ENCODE measurements at regions not wholly inside any gene's neighbourhood (a gene's known extent, or its start where the extent isn't known, plus 50 kb on each side); places are given as distances from the start of the nearest gene placed in this dataset.

DNA sequence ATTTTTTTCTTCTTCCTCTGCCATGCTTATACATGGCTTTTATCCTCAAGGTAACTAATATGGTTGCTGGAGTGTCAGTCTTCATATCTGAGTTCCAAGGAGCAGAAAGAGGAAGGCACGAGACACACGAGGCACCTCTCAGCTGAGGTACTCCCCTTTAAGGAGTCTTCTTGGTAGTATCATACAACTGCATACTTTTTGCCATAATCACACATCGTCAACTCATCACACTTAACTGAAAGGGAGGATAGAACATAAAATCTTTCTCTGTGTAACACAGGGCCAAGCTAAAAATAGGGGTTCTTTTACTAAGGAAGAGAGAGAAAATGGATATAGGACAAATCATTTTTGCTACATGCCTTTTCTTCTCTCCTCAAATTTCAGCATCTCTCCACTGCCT, 104.2 kb downstream of the OXSM start:
- Histone ChIP-seq H3K36me3 (ENCODE audit: control insufficient read depth, insufficient read depth, low read length) (no peaks in the 10 kb centered on the region), H3K4me1 (replicated peaks in 1 of 2; ENCODE audit: control insufficient read depth in 2 of 2, insufficient read depth in 2 of 2, low read length in 2 of 2) (peaks cover 0 to 6% of the 10 kb centered on the region in 2 experiments; a peak in 2 of 5 replicates), H2AFZ (ENCODE audit: low read depth, low read length) (no peak overlapping the region), H3K27me3 (ENCODE audit: control insufficient read depth in 2 of 2, insufficient read depth in 2 of 2, low read length in 2 of 2) (no peaks in the 10 kb centered on the region), H4K20me1 (replicated peaks; ENCODE audit: control insufficient read depth, insufficient read depth, low read length) (no peaks in the 10 kb centered on the region), H3K9me3 (replicated peaks; ENCODE audit: control insufficient read depth, insufficient read depth, low read depth, low read length) (no peaks in the 10 kb centered on the region), H3K27ac (ENCODE audit: extremely low read depth, low read depth, low read length) (no peak overlapping the region), H3K9me1 (ENCODE audit: control insufficient read depth, insufficient read depth, low read length) (no peaks in the 10 kb centered on the region), H3K9ac (ENCODE audit: insufficient read depth in 1 of 2, low read depth in 2 of 2, low read length in 2 of 2) (no peak overlapping the region), H3K4me2 (ENCODE audit: insufficient read depth, low read length) (no peak overlapping the region), H3K4me3 (no peak overlapping the region), H3K79me2 (ENCODE audit: control insufficient read depth, insufficient read depth, low read length) (no peaks in the 10 kb centered on the region)
- no peak for DNase-seq (ENCODE audit: extremely low read depth in 1 of 4, low spot score in 3 of 4)
- no peak for FAIRE-seq
- no peak for ATAC-seq
- ChIA-PET CTCF (ENCODE audit: low intra/inter-chr PET ratio) (no interaction called here), POLR2A (interaction anchor here (1.1 kb wide), 1 partner anchor 52 kb away, joined by 5 read pairs; no protein-coding TSS in a partner anchor)
- intact Hi-C loops (cut with micrococcal nuclease) (loop anchor here (10.0 kb wide), 1 partner anchor 449 kb away; no protein-coding TSS in a partner anchor), in situ Hi-C loops (cut with MboI) (no loop called here)
- no TSS peak for BruUV-seq (replicated peaks)
- WGBS (ENCODE audit: insufficient coverage, low coverage, missing lambda C conversion rate), result 0% methylated on average over 3 of the region's 3 CpGs
- TF ChIP-seq, protein P1, sequence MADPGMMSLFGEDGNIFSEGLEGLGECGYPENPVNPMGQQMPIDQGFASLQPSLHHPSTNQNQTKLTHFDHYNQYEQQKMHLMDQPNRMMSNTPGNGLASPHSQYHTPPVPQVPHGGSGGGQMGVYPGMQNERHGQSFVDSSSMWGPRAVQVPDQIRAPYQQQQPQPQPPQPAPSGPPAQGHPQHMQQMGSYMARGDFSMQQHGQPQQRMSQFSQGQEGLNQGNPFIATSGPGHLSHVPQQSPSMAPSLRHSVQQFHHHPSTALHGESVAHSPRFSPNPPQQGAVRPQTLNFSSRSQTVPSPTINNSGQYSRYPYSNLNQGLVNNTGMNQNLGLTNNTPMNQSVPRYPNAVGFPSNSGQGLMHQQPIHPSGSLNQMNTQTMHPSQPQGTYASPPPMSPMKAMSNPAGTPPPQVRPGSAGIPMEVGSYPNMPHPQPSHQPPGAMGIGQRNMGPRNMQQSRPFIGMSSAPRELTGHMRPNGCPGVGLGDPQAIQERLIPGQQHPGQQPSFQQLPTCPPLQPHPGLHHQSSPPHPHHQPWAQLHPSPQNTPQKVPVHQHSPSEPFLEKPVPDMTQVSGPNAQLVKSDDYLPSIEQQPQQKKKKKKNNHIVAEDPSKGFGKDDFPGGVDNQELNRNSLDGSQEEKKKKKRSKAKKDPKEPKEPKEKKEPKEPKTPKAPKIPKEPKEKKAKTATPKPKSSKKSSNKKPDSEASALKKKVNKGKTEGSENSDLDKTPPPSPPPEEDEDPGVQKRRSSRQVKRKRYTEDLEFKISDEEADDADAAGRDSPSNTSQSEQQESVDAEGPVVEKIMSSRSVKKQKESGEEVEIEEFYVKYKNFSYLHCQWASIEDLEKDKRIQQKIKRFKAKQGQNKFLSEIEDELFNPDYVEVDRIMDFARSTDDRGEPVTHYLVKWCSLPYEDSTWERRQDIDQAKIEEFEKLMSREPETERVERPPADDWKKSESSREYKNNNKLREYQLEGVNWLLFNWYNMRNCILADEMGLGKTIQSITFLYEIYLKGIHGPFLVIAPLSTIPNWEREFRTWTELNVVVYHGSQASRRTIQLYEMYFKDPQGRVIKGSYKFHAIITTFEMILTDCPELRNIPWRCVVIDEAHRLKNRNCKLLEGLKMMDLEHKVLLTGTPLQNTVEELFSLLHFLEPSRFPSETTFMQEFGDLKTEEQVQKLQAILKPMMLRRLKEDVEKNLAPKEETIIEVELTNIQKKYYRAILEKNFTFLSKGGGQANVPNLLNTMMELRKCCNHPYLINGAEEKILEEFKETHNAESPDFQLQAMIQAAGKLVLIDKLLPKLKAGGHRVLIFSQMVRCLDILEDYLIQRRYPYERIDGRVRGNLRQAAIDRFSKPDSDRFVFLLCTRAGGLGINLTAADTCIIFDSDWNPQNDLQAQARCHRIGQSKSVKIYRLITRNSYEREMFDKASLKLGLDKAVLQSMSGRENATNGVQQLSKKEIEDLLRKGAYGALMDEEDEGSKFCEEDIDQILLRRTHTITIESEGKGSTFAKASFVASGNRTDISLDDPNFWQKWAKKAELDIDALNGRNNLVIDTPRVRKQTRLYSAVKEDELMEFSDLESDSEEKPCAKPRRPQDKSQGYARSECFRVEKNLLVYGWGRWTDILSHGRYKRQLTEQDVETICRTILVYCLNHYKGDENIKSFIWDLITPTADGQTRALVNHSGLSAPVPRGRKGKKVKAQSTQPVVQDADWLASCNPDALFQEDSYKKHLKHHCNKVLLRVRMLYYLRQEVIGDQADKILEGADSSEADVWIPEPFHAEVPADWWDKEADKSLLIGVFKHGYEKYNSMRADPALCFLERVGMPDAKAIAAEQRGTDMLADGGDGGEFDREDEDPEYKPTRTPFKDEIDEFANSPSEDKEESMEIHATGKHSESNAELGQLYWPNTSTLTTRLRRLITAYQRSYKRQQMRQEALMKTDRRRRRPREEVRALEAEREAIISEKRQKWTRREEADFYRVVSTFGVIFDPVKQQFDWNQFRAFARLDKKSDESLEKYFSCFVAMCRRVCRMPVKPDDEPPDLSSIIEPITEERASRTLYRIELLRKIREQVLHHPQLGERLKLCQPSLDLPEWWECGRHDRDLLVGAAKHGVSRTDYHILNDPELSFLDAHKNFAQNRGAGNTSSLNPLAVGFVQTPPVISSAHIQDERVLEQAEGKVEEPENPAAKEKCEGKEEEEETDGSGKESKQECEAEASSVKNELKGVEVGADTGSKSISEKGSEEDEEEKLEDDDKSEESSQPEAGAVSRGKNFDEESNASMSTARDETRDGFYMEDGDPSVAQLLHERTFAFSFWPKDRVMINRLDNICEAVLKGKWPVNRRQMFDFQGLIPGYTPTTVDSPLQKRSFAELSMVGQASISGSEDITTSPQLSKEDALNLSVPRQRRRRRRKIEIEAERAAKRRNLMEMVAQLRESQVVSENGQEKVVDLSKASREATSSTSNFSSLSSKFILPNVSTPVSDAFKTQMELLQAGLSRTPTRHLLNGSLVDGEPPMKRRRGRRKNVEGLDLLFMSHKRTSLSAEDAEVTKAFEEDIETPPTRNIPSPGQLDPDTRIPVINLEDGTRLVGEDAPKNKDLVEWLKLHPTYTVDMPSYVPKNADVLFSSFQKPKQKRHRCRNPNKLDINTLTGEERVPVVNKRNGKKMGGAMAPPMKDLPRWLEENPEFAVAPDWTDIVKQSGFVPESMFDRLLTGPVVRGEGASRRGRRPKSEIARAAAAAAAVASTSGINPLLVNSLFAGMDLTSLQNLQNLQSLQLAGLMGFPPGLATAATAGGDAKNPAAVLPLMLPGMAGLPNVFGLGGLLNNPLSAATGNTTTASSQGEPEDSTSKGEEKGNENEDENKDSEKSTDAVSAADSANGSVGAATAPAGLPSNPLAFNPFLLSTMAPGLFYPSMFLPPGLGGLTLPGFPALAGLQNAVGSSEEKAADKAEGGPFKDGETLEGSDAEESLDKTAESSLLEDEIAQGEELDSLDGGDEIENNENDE (IDR thresholded peaks at IDR 0.05; ENCODE audit: low read depth, low read length), result no peak
- TF ChIP-seq, protein P2, sequence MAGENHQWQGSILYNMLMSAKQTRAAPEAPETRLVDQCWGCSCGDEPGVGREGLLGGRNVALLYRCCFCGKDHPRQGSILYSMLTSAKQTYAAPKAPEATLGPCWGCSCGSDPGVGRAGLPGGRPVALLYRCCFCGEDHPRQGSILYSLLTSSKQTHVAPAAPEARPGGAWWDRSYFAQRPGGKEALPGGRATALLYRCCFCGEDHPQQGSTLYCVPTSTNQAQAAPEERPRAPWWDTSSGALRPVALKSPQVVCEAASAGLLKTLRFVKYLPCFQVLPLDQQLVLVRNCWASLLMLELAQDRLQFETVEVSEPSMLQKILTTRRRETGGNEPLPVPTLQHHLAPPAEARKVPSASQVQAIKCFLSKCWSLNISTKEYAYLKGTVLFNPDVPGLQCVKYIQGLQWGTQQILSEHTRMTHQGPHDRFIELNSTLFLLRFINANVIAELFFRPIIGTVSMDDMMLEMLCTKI (IDR thresholded peaks at IDR 0.05; ENCODE audit: partially characterized antibody), result no peak
- TF ChIP-seq, protein P3, sequence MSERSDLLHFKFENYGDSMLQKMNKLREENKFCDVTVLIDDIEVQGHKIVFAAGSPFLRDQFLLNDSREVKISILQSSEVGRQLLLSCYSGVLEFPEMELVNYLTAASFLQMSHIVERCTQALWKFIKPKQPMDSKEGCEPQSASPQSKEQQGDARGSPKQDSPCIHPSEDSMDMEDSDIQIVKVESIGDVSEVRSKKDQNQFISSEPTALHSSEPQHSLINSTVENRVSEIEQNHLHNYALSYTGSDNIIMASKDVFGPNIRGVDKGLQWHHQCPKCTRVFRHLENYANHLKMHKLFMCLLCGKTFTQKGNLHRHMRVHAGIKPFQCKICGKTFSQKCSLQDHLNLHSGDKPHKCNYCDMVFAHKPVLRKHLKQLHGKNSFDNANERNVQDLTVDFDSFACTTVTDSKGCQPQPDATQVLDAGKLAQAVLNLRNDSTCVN (CRISPR knock-in tag; IDR thresholded peaks at IDR 0.05), result no peak
- no peak for TF ChIP-seq HIVEP1 (CRISPR knock-in tag; IDR thresholded peaks at IDR 0.05)
- TF ChIP-seq, protein P4, sequence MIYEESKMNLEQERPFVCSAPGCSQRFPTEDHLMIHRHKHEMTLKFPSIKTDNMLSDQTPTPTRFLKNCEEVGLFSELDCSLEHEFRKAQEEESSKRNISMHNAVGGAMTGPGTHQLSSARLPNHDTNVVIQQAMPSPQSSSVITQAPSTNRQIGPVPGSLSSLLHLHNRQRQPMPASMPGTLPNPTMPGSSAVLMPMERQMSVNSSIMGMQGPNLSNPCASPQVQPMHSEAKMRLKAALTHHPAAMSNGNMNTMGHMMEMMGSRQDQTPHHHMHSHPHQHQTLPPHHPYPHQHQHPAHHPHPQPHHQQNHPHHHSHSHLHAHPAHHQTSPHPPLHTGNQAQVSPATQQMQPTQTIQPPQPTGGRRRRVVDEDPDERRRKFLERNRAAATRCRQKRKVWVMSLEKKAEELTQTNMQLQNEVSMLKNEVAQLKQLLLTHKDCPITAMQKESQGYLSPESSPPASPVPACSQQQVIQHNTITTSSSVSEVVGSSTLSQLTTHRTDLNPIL (CRISPR knock-in tag; IDR thresholded peaks at IDR 0.05), result no peak

Data from K562 (cell line).